Panc1 (cell line): ENCODE measurements at regions not wholly inside any gene's neighbourhood (a gene's known extent, or its start where the extent isn't known, plus 50 kb on each side); places are given as distances from the start of the nearest gene placed in this dataset.
A peak's percentile ranks its signal among the peaks of the same experiment; 100 is the strongest.

Source experiments
- ATAC-seq: fragments of 200-7000 bp; cut with Tn5 transposase; 2 replicates; pipeline ENCODE4 v1.9.1; 2020; ENCODE audit warnings: mild to moderate bottlenecking, moderate library complexity
- BruUV-seq: library from RNA; stranded (reverse); fragments of 400-500 nt; replicated peaks from 2 replicates; lab custom pipeline; 2021; lab: Mats Ljungman, UMichigan
- CTCF ChIA-PET: fragments of 300-600 bp; sonication (Branson Sonifier 250); formaldehyde crosslinking; loops from one replicate; lab custom pipeline; 2022; ENCODE audit warnings: antibody characterized with exemption; lab: Charles Lee
- POLR2A ChIA-PET: fragments of 300-600 bp; sonication (Branson Sonifier 250); formaldehyde crosslinking; loops from one replicate; lab custom pipeline; 2022; ENCODE audit warnings: antibody characterized with exemption; lab: Charles Lee
- DNase-seq: peaks from one replicate; pipeline ENCODE4 v3.0.0-alpha.2; 2010; ENCODE audit warnings: low read depth, low spot score
- H3K27ac ChIP-seq: 2 replicates; pipeline ENCODE4 v1.5.1; 2011; ENCODE audit warnings: mild to moderate bottlenecking, low read length, inconsistent platforms
- H3K27me3 ChIP-seq: fragments of 200-500 bp; sonication (Bioruptor generic); 2 replicates; pipeline ENCODE4 v1.6.0; 2014; ENCODE audit warnings: low read length, inconsistent platforms; ENCODE audit not compliant: control insufficient read depth, insufficient read depth
- H3K36me3 ChIP-seq: fragments of 200-500 bp; sonication (Bioruptor generic); 2 replicates; pipeline ENCODE4 v1.5.1; 2014; ENCODE audit warnings: inconsistent platforms, mild to moderate bottlenecking, low read length, moderate library complexity; ENCODE audit not compliant: control insufficient read depth, insufficient read depth
- H3K4me1 ChIP-seq: 2 replicates; pipeline ENCODE4 v1.5.1; 2011; ENCODE audit warnings: inconsistent platforms, mild to moderate bottlenecking, low read length, moderate library complexity; ENCODE audit not compliant: control insufficient read depth, insufficient read depth
- H3K4me3 ChIP-seq, 2 experiments: 2 replicates each; pipeline ENCODE4 v1.5.1; 2011 to 2012; ENCODE audit warnings: low read depth in 2 of 2, low read length in 2 of 2, mild to moderate bottlenecking in 2 of 2, inconsistent platforms in 1 of 2, moderate library complexity in 1 of 2
- H3K9me3 ChIP-seq: fragments of 200-500 bp; sonication (Bioruptor generic); 2 replicates; pipeline ENCODE4 v1.5.1; 2014; ENCODE audit warnings: low read depth, mild to moderate bottlenecking, inconsistent platforms, low read length, moderate library complexity; ENCODE audit not compliant: control insufficient read depth, insufficient read depth
- POLR2AphosphoS5 ChIP-seq: IDR thresholded peaks from 2 replicates; pipeline ENCODE4 v1.6.1; 2012; ENCODE audit warnings: mild to moderate bottlenecking, low read depth, low read length, moderate library complexity
- SIN3A ChIP-seq: IDR thresholded peaks from 2 replicates; pipeline ENCODE4 v1.6.1; 2012; ENCODE audit warnings: low read depth, mild to moderate bottlenecking, low read length, moderate library complexity, borderline replicate concordance; ENCODE audit not compliant: insufficient read depth
- TCF7L2 ChIP-seq: IDR thresholded peaks from 2 replicates; pipeline ENCODE4 v1.6.1; 2011; ENCODE audit warnings: mild to moderate bottlenecking, low read depth, low read length, inconsistent platforms
- in situ Hi-C: cut with HindIII; loops from 2 replicates; pipeline ENCODE4 v1.10.0; 2016; ENCODE audit warnings: low sequenced_read_pairs, low pct_unique_long_range_greater_than_20kb
- intact Hi-C: fragments of 100-400 bp; cut with micrococcal nuclease; formaldehyde crosslinking; loops from one replicate; pipeline ENCODE4 v1.10.0; 2022; ENCODE audit not compliant: unreplicated experiment
- TF ChIP-seq, protein P1 (sequence below): fragments of 450-650 bp; IDR thresholded peaks from 2 replicates; pipeline ENCODE4 v1.5.1; 2017; ENCODE audit warnings: mild to moderate bottlenecking
- TF ChIP-seq, protein P2 (sequence below), 2 experiments: IDR thresholded peaks; 2 replicates each; pipeline ENCODE4 v1.6.1; 2011 to 2012; ENCODE audit warnings: low read depth in 2 of 2, control low read depth in 1 of 2, low read length in 1 of 2, mild to moderate bottlenecking in 1 of 2, moderate library complexity in 1 of 2; ENCODE audit not compliant: insufficient read depth in 1 of 2

- no TSS peak for BruUV-seq
- in situ Hi-C loops = no loop called here
- CTCF ChIA-PET = no interaction called here
- no peaks in the 10 kb centered on the region for H3K4me1 ChIP-seq
- DNase-seq (no peak), ATAC-seq (no peak)
- H3K4me3 ChIP-seq = no peak overlapping the region
- no peak overlapping the region for H3K27ac ChIP-seq
- intact Hi-C loops = loop anchor here (10.0 kb wide), 1 partner anchor 223 kb away; no protein-coding TSS in a partner anchor
- no peaks in the 10 kb centered on the region for H3K9me3 ChIP-seq
- no peaks in the 10 kb centered on the region for H3K36me3 ChIP-seq
- peaks cover 16% of the 10 kb centered on the region; the same call in 1 of the 2 replicates for H3K27me3 ChIP-seq
- POLR2A ChIA-PET = no interaction called here
- TF ChIP-seq, protein P1, sequence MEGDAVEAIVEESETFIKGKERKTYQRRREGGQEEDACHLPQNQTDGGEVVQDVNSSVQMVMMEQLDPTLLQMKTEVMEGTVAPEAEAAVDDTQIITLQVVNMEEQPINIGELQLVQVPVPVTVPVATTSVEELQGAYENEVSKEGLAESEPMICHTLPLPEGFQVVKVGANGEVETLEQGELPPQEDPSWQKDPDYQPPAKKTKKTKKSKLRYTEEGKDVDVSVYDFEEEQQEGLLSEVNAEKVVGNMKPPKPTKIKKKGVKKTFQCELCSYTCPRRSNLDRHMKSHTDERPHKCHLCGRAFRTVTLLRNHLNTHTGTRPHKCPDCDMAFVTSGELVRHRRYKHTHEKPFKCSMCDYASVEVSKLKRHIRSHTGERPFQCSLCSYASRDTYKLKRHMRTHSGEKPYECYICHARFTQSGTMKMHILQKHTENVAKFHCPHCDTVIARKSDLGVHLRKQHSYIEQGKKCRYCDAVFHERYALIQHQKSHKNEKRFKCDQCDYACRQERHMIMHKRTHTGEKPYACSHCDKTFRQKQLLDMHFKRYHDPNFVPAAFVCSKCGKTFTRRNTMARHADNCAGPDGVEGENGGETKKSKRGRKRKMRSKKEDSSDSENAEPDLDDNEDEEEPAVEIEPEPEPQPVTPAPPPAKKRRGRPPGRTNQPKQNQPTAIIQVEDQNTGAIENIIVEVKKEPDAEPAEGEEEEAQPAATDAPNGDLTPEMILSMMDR = no peak
- TF ChIP-seq TCF7L2 (no peak), POLR2AphosphoS5 (no peak), SIN3A (no peak)
- TF ChIP-seq, protein P2, sequence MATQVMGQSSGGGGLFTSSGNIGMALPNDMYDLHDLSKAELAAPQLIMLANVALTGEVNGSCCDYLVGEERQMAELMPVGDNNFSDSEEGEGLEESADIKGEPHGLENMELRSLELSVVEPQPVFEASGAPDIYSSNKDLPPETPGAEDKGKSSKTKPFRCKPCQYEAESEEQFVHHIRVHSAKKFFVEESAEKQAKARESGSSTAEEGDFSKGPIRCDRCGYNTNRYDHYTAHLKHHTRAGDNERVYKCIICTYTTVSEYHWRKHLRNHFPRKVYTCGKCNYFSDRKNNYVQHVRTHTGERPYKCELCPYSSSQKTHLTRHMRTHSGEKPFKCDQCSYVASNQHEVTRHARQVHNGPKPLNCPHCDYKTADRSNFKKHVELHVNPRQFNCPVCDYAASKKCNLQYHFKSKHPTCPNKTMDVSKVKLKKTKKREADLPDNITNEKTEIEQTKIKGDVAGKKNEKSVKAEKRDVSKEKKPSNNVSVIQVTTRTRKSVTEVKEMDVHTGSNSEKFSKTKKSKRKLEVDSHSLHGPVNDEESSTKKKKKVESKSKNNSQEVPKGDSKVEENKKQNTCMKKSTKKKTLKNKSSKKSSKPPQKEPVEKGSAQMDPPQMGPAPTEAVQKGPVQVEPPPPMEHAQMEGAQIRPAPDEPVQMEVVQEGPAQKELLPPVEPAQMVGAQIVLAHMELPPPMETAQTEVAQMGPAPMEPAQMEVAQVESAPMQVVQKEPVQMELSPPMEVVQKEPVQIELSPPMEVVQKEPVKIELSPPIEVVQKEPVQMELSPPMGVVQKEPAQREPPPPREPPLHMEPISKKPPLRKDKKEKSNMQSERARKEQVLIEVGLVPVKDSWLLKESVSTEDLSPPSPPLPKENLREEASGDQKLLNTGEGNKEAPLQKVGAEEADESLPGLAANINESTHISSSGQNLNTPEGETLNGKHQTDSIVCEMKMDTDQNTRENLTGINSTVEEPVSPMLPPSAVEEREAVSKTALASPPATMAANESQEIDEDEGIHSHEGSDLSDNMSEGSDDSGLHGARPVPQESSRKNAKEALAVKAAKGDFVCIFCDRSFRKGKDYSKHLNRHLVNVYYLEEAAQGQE (IDR thresholded peaks at IDR 0.05; ENCODE audit: insufficient read depth in 1 of 2, low read depth in 2 of 2, low read length in 1 of 2) = no peak
Observed at GRCh38 chr12:34401659-34402227, 379.4 kb downstream of the ALG10 start.

DNA sequence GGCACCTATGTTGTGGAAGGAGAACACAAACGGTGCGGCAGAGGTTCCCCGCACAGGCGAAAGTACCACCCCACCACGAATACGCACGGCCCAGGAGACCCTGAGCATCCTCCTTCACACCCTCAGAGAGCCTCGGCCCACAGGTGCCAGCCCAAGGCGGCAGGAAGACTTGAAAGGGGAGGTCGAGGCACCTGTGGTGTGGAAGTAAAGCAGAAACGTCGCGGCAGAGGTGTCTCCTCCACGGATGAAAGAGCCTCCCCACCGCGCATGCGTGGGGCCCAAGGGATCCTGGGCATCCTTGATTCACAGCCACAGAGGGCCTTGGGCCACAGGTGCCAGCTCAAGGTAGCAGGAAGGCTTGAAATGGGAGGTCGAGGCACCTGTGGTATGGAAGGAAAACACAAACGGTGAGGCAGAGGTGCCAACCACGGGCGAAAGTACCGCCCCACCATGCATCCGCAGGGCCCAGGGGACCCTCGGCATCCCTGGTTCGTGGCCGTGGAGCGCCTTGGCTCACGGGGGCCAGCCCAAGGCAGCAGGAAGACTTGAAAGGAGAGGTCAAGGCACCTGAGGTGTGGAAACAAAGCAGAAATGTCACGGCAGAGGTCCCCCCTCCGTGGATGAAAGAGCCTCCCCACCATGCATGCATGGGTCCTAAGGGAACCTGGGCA lies 380.1 kb downstream of the ALG10 start:
- BruUV-seq = no TSS peak
- DNase-seq (no peak), ATAC-seq (0 out of 2 replicates have a peak, but pooled peaks have one; percentile 15)
- Histone ChIP-seq H3K4me1 (no peaks in the 10 kb centered on the region), H3K27ac (no peak overlapping the region), H3K36me3 (no peaks in the 10 kb centered on the region), H3K27me3 (peaks cover 16% of the 10 kb centered on the region; the same call in 1 of the 2 replicates), H3K9me3 (no peaks in the 10 kb centered on the region), H3K4me3 (no peak overlapping the region)
- in situ Hi-C loops (no loop called here), intact Hi-C loops (loop anchor here (10.0 kb wide), 1 partner anchor 222 kb away; no protein-coding TSS in a partner anchor)
- CTCF ChIA-PET = no interaction called here
- TF ChIP-seq, protein P2 (IDR thresholded peaks at IDR 0.05; ENCODE audit: insufficient read depth in 1 of 2, low read depth in 2 of 2, low read length in 1 of 2) = no peak
- TF ChIP-seq, protein P1 = no peak
- TF ChIP-seq POLR2AphosphoS5 (no peak), TCF7L2 (no peak), SIN3A (no peak)
- POLR2A ChIA-PET = no interaction called here
